ENCODE measurements at regions not wholly inside any gene's neighbourhood (a gene's known extent, or its start where the extent isn't known, plus 50 kb on each side); places are given as distances from the start of the nearest gene placed in this dataset.

GRCh38 chr2:153221506-153221905 lies 257.1 kb downstream of the RPRM start:
- no peak overlapping the region for H2AFZ ChIP-seq (ENCODE audit: low read length)
- TF ChIP-seq CTCF (IDR thresholded peaks at IDR 0.05; ENCODE audit: low read length) (no peak), EZH2phosphoT487 (IDR thresholded peaks at IDR 0.05; ENCODE audit: low read length) (no peak), EZH2 (optimal IDR thresholded peaks at IDR 0.05; ENCODE audit: low read depth, low read length) (no peak)
- no peaks in the 10 kb centered on the region; the same call in 1 of the 2 replicates for H3F3A ChIP-seq (ENCODE audit: insufficient read depth, low read length)
- H3K9ac ChIP-seq (ENCODE audit: low read length) = no peak overlapping the region
- no peak for DNase-seq
- peaks cover 13% of the 10 kb centered on the region; the same call in 1 of the 2 replicates for H4K20me1 ChIP-seq (ENCODE audit: insufficient read depth, low read length)
- H3K9me2 ChIP-seq (replicated peaks; ENCODE audit: insufficient read depth, low read length) = no peaks in the 10 kb centered on the region
- H3K27ac ChIP-seq (ENCODE audit: low read length) = no peak overlapping the region
- peaks cover 68% of the 10 kb centered on the region for H3K79me2 ChIP-seq (ENCODE audit: low read length)
- no peak overlapping the region for H3K4me2 ChIP-seq (ENCODE audit: low read depth, low read length)
- H3K36me3 ChIP-seq (replicated peaks; ENCODE audit: insufficient read depth, low read length) = no peaks in the 10 kb centered on the region
- no peaks in the 10 kb centered on the region for H3K9me3 ChIP-seq (replicated peaks; ENCODE audit: insufficient read depth, low read length)
- no peak overlapping the region for H3K4me3 ChIP-seq (ENCODE audit: low read length)
- no peaks in the 10 kb centered on the region for H3K27me3 ChIP-seq (replicated peaks; ENCODE audit: insufficient read depth, low read length)
- peaks cover 8% of the 10 kb centered on the region; the same call in 1 of the 2 replicates for H3K4me1 ChIP-seq (ENCODE audit: low read length)

GRCh38 chr2:153221087-153221486 lies 257.5 kb downstream of the RPRM start:
- Histone ChIP-seq H3K9me2 (replicated peaks; ENCODE audit: insufficient read depth, low read length) (no peaks in the 10 kb centered on the region), H4K20me1 (ENCODE audit: insufficient read depth, low read length) (peaks cover 13% of the 10 kb centered on the region; the same call in 1 of the 2 replicates)
- TF ChIP-seq EZH2 (optimal IDR thresholded peaks at IDR 0.05; ENCODE audit: low read depth, low read length) = no peak
- TF ChIP-seq CTCF (IDR thresholded peaks at IDR 0.05; ENCODE audit: low read length) = no peak
- TF ChIP-seq EZH2phosphoT487 (IDR thresholded peaks at IDR 0.05; ENCODE audit: low read length) = no peak

GRCh38 chr2:153218851-153219250 lies 259.7 kb downstream of the RPRM start:
- Histone ChIP-seq H3K27ac (ENCODE audit: low read length) (no peak overlapping the region), H3K9me2 (replicated peaks; ENCODE audit: insufficient read depth, low read length) (no peaks in the 10 kb centered on the region), H3K27me3 (replicated peaks; ENCODE audit: insufficient read depth, low read length) (no peaks in the 10 kb centered on the region), H3K4me1 (ENCODE audit: low read length) (peaks cover 8% of the 10 kb centered on the region; the same call in 1 of the 2 replicates), H3F3A (ENCODE audit: insufficient read depth, low read length) (no peaks in the 10 kb centered on the region; the same call in 1 of the 2 replicates), H3K4me2 (ENCODE audit: low read depth, low read length) (no peak overlapping the region), H3K79me2 (ENCODE audit: low read length) (peaks cover 94% of the 10 kb centered on the region), H2AFZ (ENCODE audit: low read length) (no peak overlapping the region), H3K9ac (ENCODE audit: low read length) (no peak overlapping the region), H3K4me3 (ENCODE audit: low read length) (no peak overlapping the region), H3K9me3 (replicated peaks; ENCODE audit: insufficient read depth, low read length) (no peaks in the 10 kb centered on the region), H3K36me3 (replicated peaks; ENCODE audit: insufficient read depth, low read length) (no peaks in the 10 kb centered on the region), H4K20me1 (ENCODE audit: insufficient read depth, low read length) (peaks cover 19% of the 10 kb centered on the region)
- no peak for TF ChIP-seq CTCF (IDR thresholded peaks at IDR 0.05; ENCODE audit: low read length)
- no peak for TF ChIP-seq EZH2phosphoT487 (IDR thresholded peaks at IDR 0.05; ENCODE audit: low read length)
- no peak for TF ChIP-seq EZH2 (optimal IDR thresholded peaks at IDR 0.05; ENCODE audit: low read depth, low read length)
- no peak for DNase-seq

More at GRCh38 chr2:153221087-153221486, 257.5 kb downstream of the RPRM start:
- no peaks in the 10 kb centered on the region for H3K27me3 ChIP-seq (replicated peaks; ENCODE audit: insufficient read depth, low read length)
- H3K4me2 ChIP-seq (ENCODE audit: low read depth, low read length) = no peak overlapping the region
- no peak for DNase-seq
- no peak overlapping the region for H3K4me3 ChIP-seq (ENCODE audit: low read length)
- H3K9ac ChIP-seq (ENCODE audit: low read length) = no peak overlapping the region
- H3K36me3 ChIP-seq (replicated peaks; ENCODE audit: insufficient read depth, low read length) = no peaks in the 10 kb centered on the region
- H3K9me3 ChIP-seq (replicated peaks; ENCODE audit: insufficient read depth, low read length) = no peaks in the 10 kb centered on the region
- peaks cover 8% of the 10 kb centered on the region; the same call in 1 of the 2 replicates for H3K4me1 ChIP-seq (ENCODE audit: low read length)
- H3K79me2 ChIP-seq (ENCODE audit: low read length) = peaks cover 71% of the 10 kb centered on the region
- no peaks in the 10 kb centered on the region; the same call in 1 of the 2 replicates for H3F3A ChIP-seq (ENCODE audit: insufficient read depth, low read length)
- H2AFZ ChIP-seq (ENCODE audit: low read length) = no peak overlapping the region
- no peak overlapping the region for H3K27ac ChIP-seq (ENCODE audit: low read length)

Measured in MM.1S (cell line).